HG03571 (cell line): ENCODE measurements at regions not wholly inside any gene's neighbourhood (a gene's known extent, or its start where the extent isn't known, plus 50 kb on each side); places are given as distances from the start of the nearest gene placed in this dataset.

ENCODE experiments used
- ATAC-seq: cut with Tn5 transposase; IDR thresholded peaks from one replicate; pipeline ENCODE4 v1.9.1; 2021; ENCODE audit not compliant: unreplicated experiment

GRCh38 chr13:80671773-80672172, 330.8 kb upstream of the SPRY2 start:
- ATAC-seq: no peak

- ATAC-seq: no peak
These were observed 328.2 kb upstream of the SPRY2 start for GRCh38 chr13:80669112-80669511.

- no peak for ATAC-seq
These were observed 327.5 kb upstream of the SPRY2 start for GRCh38 chr13:80668452-80668851.

- ATAC-seq: no peak
These were observed 326.0 kb upstream of the SPRY2 start for GRCh38 chr13:80666782-80667552.

- no peak for ATAC-seq
These were observed 324.9 kb upstream of the SPRY2 start for GRCh38 chr13:80665792-80666333.

GRCh38 chr13:80664950-80665349, 324.0 kb upstream of the SPRY2 start:
- no peak for ATAC-seq

- ATAC-seq: no peak
These were observed 322.9 kb upstream of the SPRY2 start for GRCh38 chr13:80663788-80664187.

GRCh38 chr13:80658705-80659104, 317.8 kb upstream of the SPRY2 start:
- ATAC-seq: no peak

- ATAC-seq: no peak
These were observed 315.6 kb upstream of the SPRY2 start for GRCh38 chr13:80656512-80656904.

- no peak for ATAC-seq
These were observed 315.0 kb upstream of the SPRY2 start for GRCh38 chr13:80655778-80656511.

GRCh38 chr13:80654638-80655249, 313.8 kb upstream of the SPRY2 start:
- no peak for ATAC-seq

GRCh38 chr13:80649274-80649673, 308.3 kb upstream of the SPRY2 start:
- no peak for ATAC-seq

- ATAC-seq: no peak
These were observed 301.7 kb upstream of the SPRY2 start for GRCh38 chr13:80642641-80643040.

GRCh38 chr13:80633251-80633650, 292.3 kb upstream of the SPRY2 start:
- ATAC-seq: no peak

- no peak for ATAC-seq
These were observed 289.8 kb upstream of the SPRY2 start for GRCh38 chr13:80630685-80631121.

- ATAC-seq: no peak
These were observed 277.9 kb upstream of the SPRY2 start for GRCh38 chr13:80618781-80619180.

GRCh38 chr13:80612804-80613203, 271.9 kb upstream of the SPRY2 start:
- no peak for ATAC-seq

- no peak for ATAC-seq
These were observed 270.4 kb upstream of the SPRY2 start for GRCh38 chr13:80611310-80611709.

GRCh38 chr13:80605716-80606115, 264.8 kb upstream of the SPRY2 start:
- ATAC-seq: no peak

GRCh38 chr13:80605011-80605410, 264.1 kb upstream of the SPRY2 start:
- no peak for ATAC-seq

- ATAC-seq: no peak
These were observed 263.2 kb upstream of the SPRY2 start for GRCh38 chr13:80604098-80604497.

GRCh38 chr13:80603351-80603750, 262.4 kb upstream of the SPRY2 start:
- ATAC-seq: no peak
